GM21381 (cell line): ENCODE measurements at regions not wholly inside any gene's neighbourhood (a gene's known extent, or its start where the extent isn't known, plus 50 kb on each side); places are given as distances from the start of the nearest gene placed in this dataset.
"Not testable (repeated sequence)": the region's sequence is repeated elsewhere in the genome, so short reads cannot be mapped to it uniquely, and the experiment has no call there.

ENCODE experiments used
- ATAC-seq: cut with Tn5 transposase; IDR thresholded peaks from one replicate; pipeline ENCODE4 v1.9.1; 2021; ENCODE audit warnings: mild to moderate bottlenecking, moderate library complexity; ENCODE audit not compliant: unreplicated experiment

DNA sequence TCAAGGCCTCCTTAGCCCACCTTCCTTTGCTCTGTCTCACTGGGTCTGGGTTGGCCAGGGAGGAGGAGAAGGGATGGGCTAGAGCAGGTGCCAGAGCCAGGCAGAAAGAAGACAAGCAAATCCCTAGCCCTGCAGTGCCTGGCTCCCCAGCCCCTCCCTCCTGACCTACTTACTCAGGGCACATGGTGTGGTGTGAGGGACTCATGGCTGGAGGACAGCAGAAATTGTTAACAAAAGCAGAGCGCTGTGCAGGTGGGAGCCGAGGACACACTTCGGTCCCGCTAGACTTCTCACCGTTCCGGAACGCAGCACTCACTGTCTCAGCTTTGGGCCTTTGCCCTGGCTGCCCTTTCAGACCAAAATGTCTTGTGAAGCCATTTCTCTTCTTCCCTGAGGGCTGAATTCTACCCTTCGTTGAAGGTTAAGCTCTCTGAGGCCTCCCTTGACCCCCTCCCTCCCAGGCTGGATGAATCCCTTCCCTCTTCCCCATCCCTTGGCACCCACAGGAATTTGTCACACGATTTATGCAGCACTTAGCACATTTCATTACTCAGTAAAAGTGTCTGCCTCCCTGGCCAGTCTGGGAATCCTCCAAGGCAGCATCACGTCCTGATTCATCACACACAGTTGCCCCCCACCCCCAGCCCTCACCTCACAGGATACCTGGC lies 263.9 kb upstream of the TRPC7 start:
- ATAC-seq, result no peak

DNA sequence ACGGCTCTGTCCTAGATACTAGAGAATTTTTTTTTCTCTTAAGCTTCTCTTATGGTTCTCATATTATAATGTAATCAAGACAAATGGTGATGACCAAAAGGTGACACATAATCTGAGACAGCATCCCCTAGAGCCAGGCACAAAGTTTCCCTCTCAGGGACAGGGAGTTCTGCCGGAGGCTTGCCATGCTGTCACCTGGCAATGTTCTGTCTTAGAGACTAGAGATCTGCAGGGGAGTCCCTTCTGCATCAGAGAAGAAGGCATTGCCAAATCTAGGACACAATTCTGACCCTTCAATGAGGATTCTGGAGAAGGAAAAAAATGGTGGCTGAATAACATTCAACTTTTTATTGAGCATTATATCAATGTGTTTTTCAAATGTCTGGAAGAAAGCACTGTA lies 261.2 kb upstream of the TRPC7 start:
- ATAC-seq, result no peak

DNA sequence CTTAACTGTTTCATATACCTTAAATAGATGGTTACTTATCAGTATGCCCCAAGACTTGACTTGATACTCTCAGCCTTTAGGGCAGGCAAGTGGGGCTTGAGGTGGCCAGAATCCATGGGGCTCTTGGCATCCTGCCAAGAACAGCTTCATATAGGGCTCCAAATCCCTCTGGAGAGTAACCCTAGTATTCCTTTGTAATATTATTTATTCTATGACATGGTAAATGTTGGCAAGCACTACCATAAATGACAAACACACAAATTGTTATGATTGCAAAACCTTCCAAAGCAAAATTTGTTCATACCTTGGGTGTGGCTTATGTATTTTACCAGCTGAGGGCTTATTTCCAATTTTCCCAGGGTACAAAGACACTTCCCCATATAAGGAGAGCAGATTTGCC lies 257.4 kb upstream of the TRPC7 start:
- no peak for ATAC-seq

DNA sequence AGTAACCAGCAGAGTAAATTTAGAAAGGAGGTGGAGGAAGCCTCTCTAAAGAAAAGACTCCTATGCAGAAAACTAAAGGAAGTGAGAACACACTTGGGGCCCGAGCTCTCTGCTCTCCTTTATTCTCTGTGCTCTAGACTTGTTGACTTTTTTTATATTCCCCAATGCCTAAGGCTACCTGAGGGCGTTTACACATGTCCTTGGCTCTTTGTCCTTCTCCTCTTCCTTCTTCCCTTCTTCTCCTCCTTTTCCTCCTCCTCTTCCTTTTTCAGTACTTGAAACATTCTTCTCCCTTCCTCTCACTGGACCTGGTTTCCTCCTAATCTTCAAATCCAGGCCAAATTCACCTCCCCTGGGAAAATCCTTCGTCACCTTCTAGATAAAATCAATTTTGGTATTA lies 256.4 kb upstream of the TRPC7 start:
- no peak for ATAC-seq

DNA sequence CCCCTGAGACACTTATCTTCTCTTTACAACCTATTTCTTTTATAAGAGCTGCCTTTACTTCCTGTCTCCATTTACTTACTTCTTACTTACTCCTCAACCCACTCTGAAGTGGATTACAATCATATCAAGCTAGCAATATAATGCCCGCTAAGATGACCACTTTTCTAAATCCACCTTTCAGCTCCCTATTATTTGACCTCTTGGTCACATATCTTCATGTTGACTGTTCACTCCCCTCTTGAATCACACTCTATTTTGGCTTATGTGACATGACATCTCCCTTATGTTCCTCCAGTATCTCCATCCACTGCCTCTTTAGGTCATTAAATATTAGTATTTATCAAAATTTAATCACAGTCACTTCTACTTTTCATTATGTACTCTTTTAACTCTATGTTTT lies 255.3 kb upstream of the TRPC7 start:
- no peak for ATAC-seq

DNA sequence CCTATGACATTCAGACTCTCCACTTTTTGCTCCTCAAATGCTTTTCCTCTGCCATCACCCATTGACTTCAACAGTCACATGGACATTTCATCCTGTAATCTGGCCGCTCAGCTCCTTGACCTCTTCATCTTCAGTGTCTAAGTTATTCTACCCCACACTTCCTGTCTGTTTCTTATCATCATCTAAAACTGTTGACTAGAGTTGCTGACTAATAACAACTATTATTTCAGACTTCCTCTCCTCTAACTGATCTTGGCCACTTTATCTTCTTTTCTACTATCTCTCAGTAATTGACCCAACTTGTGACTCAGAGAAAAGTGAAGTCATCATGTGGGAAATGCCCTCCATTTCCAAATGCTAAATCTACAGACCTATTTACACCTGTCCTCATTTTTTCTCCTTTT lies 254.7 kb upstream of the TRPC7 start:
- ATAC-seq, result no peak

DNA sequence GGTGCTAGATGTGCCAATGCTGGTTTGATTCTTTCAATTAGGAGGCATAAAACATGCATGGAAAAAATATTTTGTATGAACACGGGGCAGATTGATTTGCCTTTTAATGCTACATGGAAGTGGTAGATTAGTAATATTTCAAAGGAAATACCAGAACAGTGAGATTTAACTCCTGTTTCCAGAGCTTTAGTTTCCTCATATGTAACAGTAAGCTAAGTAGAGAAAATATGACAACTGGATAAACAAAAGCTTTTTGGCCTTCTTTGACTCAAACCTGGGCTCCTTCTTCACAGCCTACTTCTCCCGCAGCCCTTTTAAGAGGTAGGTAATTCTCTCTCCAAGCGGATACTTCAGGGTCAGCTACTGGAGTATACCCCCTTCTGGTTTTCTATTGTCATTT lies 254.2 kb upstream of the TRPC7 start:
- ATAC-seq, result no peak

DNA sequence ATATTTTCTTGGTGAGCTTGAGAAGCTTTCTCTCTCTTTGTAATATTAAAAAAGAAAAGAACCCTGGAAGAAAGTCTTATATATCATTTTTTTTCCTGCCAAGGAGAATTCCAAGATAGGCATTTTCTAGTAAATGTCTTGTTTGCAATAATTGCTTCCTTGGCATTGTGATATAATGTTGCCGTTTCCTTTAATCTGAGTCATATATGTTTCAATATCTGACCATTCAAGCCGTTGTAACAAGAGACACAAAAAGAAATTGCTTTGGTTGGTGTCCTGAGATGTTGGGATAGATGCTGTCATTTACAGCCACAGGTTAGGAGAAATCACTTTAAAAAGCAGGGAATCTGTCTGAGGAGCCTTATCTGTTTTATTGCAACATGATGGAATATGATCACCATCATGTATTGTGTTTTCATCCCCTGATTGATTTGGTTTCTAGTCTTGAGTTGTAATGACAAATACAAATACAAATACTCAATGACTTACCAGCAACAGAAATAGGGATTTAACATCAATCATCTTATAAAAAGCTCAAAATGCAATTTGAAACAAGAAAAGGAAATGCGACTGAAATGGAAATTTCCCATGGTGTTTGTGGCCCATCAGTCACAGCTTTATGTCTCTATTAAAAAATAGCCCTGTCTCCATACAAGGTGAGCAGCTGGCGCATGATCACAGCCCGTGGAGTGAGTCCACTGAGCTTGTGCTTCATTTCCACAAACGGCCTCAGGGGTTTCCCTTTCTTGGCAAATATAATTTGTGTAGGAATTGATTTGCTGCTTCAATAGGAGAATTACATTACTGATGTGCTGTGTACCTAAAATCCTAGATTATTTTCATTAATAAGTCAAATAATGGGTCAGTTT lies 250.1 kb upstream of the TRPC7 start:
- no peak for ATAC-seq

DNA sequence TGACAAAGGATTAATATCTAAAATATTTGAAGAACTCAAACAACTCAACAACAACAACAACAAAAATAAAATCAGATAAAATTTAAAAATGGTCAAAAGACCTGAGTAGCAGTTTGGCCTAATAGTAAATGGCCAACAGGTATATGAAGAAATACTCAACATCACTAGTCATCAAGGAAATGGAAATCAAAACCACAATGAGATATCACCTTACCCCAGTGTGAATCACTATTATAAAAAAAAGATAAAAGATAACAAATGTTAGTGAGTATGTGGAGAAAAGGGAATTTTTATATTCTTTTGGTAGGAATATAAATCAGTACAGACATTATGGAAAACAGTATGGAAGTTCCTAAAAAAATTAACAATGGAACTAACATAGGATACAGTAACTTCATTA lies 247.9 kb upstream of the TRPC7 start:
- ATAC-seq, result no peak

DNA sequence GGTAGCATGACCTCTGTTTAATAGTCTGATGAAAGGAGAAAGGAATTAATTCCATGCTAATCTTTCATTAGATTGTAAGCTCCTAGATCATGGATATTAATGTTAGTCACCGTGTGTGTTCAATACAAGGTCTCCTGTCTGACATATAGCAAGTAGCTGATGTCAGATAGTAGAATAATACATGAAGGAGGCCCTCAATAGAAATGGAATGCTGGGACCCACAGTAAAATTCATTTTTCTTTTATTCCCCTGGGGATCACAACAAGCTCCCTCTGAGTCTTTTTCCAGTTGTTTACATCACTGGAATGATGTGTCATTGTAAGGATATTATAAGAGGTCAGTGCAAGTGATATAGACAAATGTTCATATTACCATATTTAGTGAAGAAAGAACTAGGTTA lies 240.3 kb upstream of the TRPC7 start:
- no peak for ATAC-seq

DNA sequence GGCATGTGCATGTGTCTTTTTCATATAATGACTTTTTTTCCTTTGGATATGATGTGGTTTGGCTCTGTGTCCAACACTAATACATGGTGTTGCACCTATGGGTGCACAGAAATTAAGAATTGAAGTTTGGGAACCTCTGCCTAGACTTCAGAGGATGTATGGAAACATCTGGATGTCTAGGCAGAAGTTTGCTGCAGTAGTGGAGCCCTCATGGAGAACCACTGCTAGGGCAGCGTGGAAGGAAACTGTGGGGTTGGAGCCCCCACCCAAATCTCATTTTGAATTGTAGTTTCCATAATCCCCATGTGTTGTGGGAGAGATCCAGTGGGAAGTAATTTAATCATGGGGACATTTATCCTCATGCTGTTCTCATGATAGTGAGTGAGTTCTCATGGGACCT lies 235.0 kb upstream of the TRPC7 start:
- no peak for ATAC-seq

DNA sequence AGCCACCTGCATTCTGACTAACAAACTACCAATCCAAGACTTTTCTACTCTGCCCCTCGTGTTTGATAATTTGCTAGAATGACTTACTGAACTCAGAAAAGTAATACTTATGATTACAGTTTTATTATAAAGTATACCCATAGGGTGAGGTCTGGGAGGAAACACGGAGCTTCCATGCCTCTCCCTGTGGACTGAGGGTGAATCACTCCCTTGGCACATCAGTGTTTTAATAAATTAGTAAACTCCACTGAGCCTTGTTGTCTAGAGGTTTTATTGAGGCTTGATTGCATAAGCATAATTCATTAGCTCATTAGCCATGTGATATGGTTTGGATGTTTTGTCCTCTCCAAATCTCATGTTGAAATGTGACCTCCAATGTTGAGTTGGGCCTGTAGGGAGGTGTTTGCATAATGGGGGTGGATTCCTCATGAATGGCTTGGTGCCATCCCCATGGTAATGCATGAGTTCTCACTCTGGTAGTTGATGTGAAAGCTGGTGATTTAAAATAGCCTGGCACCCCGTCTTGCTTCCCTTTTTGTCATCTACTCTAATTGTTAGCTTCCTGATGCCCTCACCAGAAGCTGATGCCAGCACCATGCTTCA lies 233.6 kb upstream of the TRPC7 start:
- no peak for ATAC-seq

DNA sequence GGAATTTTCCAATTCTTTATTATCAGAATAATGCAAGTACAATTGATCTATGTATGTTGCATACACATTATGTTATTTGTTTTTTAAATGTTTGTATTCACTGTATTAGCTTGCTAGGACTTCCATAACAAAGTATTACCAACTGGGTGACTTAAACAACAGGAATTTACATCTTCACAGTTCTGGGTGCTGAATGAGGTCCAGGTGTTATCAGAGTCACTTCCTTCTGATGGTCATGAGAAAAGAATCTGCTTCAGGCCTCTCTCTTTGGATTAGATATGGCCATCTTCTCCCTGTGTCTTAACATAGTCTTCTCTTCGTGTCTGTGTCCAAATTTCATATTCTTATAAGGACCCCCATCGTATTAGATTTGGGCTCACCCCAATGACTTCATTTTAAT lies 229.1 kb upstream of the TRPC7 start:
- ATAC-seq, result no peak

DNA sequence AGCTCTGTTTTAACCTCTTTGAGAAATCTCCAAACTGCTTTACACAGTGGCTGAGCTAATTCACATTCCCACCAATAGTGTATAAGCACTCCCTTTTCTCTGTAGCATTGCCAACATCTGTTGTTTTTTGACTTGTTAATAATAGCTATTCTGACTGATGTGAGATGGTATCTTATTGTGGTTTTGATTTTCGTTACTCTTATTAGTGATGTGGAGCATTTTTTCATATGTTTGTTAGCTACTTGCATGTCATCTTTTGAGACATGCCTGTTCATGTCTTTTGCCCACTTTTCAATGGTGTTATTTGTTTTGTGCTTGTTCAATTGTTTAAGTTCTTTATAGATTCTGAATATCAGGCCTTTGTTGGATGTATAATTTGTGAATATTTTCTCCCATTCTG lies 225.2 kb upstream of the TRPC7 start:
- no peak for ATAC-seq

DNA sequence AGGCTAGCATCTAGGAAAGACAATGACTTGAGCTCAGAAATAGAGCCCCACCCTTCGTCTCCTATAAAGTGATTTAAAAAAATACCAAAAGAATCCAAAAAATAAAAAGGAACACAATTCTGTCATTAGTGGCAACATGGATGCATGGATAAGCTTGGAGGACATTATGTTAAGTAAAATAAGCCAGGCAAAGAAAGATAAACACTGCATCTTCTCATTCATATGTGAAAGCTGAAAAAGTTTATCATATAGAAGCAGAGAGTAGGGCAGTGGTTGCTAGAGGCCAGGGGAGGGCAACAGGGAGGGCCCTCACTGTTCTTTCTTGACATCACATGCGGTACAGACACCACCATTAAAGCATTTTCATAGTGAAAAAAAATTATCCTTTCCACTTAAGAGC lies 220.9 kb upstream of the TRPC7 start:
- ATAC-seq, result no peak

DNA sequence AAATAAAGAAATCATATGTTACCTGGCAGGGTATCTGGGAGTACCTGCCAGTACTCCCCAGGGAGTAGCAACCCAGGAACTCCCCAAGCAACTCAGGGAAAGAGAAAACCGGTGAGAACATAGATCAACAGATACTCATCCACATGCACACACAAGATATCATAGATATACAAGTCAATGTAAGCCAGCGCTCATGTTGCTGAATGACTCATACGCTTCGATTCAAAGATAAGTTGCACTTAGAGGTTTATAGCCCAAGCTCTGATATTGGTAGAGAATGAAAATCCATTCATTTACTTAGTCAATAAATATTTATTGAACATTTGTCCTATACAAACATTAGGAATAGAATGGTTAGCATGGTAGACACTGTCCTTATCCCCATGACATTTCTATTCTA lies 219.1 kb upstream of the TRPC7 start:
- no peak for ATAC-seq

DNA sequence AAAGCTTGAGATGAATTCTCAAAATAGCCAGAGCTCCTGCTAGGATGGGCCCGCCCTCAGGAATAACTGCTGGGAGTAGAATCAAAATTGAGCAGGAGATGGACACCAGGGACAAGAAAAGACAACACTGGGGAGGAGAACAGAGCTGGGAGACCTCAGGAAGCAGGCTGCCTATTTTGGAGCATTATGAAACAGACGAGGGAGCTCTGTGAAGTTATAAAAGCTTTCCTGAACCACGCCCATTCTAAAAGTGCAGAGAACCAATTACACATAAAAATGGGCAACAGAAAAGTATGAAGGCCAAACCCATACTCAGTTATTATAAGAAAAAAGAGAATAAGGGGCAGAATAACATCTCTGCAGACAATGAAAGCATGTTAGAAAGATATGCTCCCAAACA lies 213.9 kb upstream of the TRPC7 start:
- no peak for ATAC-seq

DNA sequence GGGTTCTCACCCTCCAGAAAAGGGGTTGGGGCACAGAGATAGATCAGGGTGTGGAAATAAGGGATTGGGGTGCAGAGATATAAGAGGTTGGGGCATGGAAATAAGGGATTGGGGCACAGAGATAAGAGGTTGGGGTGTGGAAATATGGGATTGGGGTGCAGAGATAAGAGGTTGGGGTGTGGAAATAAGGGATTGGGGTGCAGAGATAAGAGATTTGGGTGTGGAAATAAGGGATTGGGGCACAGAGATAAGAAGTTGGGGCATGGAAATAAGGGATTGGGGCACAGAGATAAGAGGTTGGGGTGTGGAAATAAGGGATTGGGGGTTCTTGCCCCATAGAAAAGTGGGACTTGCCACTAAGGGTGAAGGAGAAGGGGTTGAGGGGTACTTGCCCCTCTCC lies 204.5 kb upstream of the TRPC7 start:
- ATAC-seq, result not testable (repeated sequence)

DNA sequence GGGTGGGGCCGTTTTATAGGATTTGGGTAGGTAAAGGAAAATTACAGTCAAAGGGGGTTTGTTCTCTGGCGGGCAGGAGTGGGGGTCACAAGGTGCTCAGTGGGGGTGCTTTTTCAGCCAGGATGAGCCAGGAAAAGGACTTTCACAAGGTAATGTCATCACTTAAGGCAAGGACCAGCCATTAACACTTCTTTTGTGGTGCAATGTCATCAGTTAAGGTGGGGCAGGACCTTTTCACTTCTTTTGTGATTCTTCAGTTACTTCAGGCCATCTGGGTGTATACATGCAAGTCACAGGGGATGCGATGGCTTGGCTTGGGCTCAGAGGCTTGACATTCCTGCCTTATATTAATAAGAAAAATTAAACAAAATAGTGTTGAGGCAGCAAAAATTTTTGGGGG lies 200.1 kb upstream of the TRPC7 start:
- ATAC-seq, result not testable (repeated sequence)

DNA sequence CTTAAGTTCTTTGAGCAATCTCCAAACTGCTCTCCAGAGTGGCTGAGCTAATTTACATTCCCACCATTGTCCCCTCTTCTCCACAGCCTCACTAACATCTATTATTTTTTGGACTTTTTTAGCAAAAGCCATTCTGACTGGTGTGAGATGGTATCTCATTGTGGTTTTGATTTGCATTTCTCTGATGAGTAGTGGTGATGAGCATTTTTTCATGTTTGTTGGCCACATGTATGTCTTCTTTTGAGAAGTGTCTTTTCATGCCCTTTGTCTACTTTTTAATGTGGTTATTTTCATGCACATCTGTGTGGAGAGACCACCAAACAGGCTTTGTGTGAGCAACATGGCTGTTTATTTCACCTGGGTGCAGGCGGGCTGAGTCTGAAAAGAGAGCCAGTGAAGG lies 199.7 kb upstream of the TRPC7 start:
- not testable (repeated sequence) for ATAC-seq

DNA sequence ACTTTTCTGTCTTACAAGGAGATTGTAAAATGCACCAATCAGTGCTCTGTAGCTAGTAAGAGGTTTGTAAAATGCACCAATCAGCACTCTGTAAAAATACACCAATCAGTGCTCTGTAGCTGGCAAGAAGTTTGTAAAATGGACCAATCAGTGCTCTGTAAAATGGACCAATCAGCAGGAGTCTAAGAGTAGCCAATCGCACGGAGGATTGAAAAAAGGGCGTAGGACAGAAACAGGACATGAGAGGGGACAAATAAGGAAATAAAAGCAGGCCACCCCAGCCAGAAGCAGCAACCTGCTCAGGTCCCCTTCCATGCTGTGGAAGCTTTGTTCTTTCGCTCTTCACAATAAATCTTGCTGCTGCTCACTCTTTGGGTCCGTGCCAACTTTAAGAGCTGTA lies 199.1 kb upstream of the TRPC7 start:
- not testable (repeated sequence) for ATAC-seq

DNA sequence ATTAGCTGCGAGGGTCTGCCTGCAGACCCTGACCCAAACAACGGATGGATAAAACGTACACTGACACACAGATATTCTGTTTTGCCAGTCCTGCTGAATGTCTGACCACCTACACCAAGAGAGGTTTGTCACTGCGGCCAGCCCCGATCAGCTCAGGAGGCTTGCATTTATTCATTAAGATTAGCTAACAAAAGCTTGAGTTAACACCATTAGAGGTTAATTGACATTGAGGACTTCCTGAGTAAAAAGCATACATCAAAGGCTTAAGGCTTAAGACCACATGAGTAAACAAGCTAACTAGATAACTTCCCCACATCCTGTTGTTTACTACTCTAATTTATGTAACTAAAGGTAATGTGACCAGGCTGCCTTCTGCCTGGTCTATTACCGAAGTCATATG lies 198.1 kb upstream of the TRPC7 start:
- no peak for ATAC-seq
